Neural cell (in vitro differentiated cells): ENCODE measurements at regions not wholly inside any gene's neighbourhood (a gene's known extent, or its start where the extent isn't known, plus 50 kb on each side); places are given as distances from the start of the nearest gene placed in this dataset.
"Not testable (repeated sequence)": the region's sequence is repeated elsewhere in the genome, so short reads cannot be mapped to it uniquely, and the experiment has no call there.

Source experiments
- EP300 ChIP-seq: fragments of 450-650 bp; conservative IDR thresholded peaks from 2 replicates; pipeline ENCODE4 v1.6.1; 2014; ENCODE audit warnings: antibody characterized with exemption, mild to moderate bottlenecking, moderate library complexity; ENCODE audit not compliant: poor library complexity, severe bottlenecking
- EZH2 ChIP-seq: fragments of 200-600, 300-800 bp; shearing (Covaris generic), sonication (generic); IDR thresholded peaks from 2 replicates; pipeline ENCODE4 v1.6.1; 2014; ENCODE audit warnings: antibody characterized with exemption, low read length, borderline replicate concordance, mild to moderate bottlenecking; ENCODE audit not compliant: insufficient read depth, poor library complexity, severe bottlenecking
- MXI1 ChIP-seq: fragments of 450-650 bp; conservative IDR thresholded peaks from 2 replicates; pipeline ENCODE4 v1.6.1; 2014; ENCODE audit warnings: antibody characterized with exemption, mild to moderate bottlenecking; ENCODE audit not compliant: poor library complexity, severe bottlenecking
- POLR2AphosphoS5 ChIP-seq: IDR thresholded peaks from 2 replicates; pipeline ENCODE4 v1.6.1; 2012
- RAD21 ChIP-seq: fragments of 450-650 bp; conservative IDR thresholded peaks from 2 replicates; pipeline ENCODE4 v1.6.1; 2014; ENCODE audit warnings: antibody characterized with exemption, mild to moderate bottlenecking, moderate library complexity
- REST ChIP-seq: IDR thresholded peaks from 2 replicates; pipeline ENCODE4 v1.6.1; 2012; ENCODE audit warnings: borderline replicate concordance
- TAF1 ChIP-seq: IDR thresholded peaks from 2 replicates; pipeline ENCODE4 v1.6.1; 2012; ENCODE audit warnings: low read depth
- TF ChIP-seq, protein P1 (sequence below): fragments of 450-650 bp; IDR thresholded peaks from 2 replicates; pipeline ENCODE4 v1.5.1; 2014; ENCODE audit warnings: antibody characterized with exemption, mild to moderate bottlenecking, moderate library complexity; ENCODE audit not compliant: poor library complexity, severe bottlenecking

DNA sequence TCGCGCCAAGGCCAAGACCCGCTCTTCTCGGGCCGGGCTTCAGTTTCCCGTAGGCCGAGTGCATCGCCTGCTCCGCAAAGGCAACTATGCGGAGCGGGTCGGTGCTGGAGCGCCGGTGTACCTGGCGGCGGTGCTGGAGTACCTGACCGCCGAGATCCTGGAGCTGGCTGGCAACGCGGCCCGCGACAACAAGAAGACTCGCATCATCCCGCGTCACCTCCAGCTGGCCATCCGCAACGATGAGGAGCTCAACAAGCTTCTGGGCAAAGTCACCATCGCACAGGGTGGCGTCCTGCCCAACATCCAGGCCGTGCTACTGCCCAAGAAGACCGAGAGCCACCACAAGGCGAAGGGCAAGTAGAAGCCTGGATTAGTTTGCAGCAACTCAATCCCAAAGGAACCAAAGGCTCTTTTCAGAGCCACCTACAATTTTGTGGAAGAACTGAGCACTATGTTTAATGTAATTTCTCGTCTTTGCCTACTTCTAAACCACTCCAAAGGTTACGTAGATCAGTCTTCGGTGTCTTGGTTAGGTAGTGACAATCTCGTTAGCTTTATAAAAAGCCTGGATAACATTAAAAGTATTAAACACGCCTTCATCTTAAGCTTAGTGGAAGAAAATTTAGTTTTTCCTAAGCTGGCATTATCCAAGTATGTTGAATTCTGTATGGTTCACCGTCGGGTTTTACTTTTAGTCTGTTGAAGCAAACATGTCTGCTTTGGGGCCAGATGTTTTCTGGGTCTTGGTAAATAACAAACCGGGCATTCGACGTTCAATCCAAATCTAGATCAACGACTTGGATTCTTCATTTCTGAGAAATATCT, 103.7 kb downstream of the OR2B2 start:
- TF ChIP-seq, protein P1, sequence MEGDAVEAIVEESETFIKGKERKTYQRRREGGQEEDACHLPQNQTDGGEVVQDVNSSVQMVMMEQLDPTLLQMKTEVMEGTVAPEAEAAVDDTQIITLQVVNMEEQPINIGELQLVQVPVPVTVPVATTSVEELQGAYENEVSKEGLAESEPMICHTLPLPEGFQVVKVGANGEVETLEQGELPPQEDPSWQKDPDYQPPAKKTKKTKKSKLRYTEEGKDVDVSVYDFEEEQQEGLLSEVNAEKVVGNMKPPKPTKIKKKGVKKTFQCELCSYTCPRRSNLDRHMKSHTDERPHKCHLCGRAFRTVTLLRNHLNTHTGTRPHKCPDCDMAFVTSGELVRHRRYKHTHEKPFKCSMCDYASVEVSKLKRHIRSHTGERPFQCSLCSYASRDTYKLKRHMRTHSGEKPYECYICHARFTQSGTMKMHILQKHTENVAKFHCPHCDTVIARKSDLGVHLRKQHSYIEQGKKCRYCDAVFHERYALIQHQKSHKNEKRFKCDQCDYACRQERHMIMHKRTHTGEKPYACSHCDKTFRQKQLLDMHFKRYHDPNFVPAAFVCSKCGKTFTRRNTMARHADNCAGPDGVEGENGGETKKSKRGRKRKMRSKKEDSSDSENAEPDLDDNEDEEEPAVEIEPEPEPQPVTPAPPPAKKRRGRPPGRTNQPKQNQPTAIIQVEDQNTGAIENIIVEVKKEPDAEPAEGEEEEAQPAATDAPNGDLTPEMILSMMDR, result not testable (repeated sequence)
- TF ChIP-seq POLR2AphosphoS5, EZH2, RAD21, REST, EP300, TAF1, MXI1: not testable (repeated sequence)
